GM12878 (cell line): ENCODE measurements at regions not wholly inside any gene's neighbourhood (a gene's known extent, or its start where the extent isn't known, plus 50 kb on each side); places are given as distances from the start of the nearest gene placed in this dataset.

ENCODE experiments used
- ATAC-seq: fragments of 200-7000 bp; cut with Tn5 transposase; 3 replicates; pipeline ENCODE4 v1.9.1; 2020; ENCODE audit warnings: mild to moderate bottlenecking, moderate library complexity
- BruUV-seq: library from RNA; stranded (reverse); fragments of 400-500 nt; replicated peaks from 2 replicates; lab custom pipeline; 2021; lab: Mats Ljungman, UMichigan
- CTCF ChIA-PET: fragments of 300-600 bp; sonication (Branson Sonifier 250); formaldehyde crosslinking; extraction: SDS; loops from one replicate; lab custom pipeline; 2021; ENCODE audit warnings: inconsistent platforms; lab: Yijun Ruan, JAX
- POLR2A ChIA-PET: fragments of 350-600 bp; formaldehyde crosslinking; extraction: SDS; loops from one replicate; lab custom pipeline; 2021; ENCODE audit warnings: inconsistent platforms; lab: Charles Lee
- RAD21 ChIA-PET: fragments of 300-600 bp; sonication (Branson Sonifier 250); formaldehyde crosslinking; loops from one replicate; lab custom pipeline; 2023; ENCODE audit warnings: antibody characterized with exemption; ENCODE audit not compliant: unreplicated experiment; lab: Charles Lee
- SMC1A ChIA-PET: fragments of 300-600 bp; sonication (Branson Sonifier 250); formaldehyde crosslinking; loops from one replicate; lab custom pipeline; 2023; ENCODE audit not compliant: unreplicated experiment, uncharacterized antibody; lab: Charles Lee
- DNase-seq: peaks from one replicate; pipeline ENCODE4 v3.0.0-alpha.2; 2011; ENCODE audit warnings: low read depth, low spot score
- FAIRE-seq: peaks from 3 replicates; lab custom pipeline; 2011; peaks lifted over from hg19 to GRCh38; lab: Jason Lieb, UNC
- H2AFZ ChIP-seq: 2 replicates; pipeline ENCODE4 v1.6.0; 2011; ENCODE audit warnings: low read depth, low read length, control low read depth; ENCODE audit not compliant: control insufficient read depth
- H3K27ac ChIP-seq: 2 replicates; pipeline ENCODE4 v1.5.1; 2011; ENCODE audit warnings: control low read depth; ENCODE audit not compliant: control insufficient read depth, insufficient read depth
- H3K27me3 ChIP-seq, 2 experiments: replicated peaks in 1 of 2; 2 replicates each; pipeline versions ENCODE4 v1.6.0 to v1.6.1; 2011; ENCODE audit warnings: low read length in 1 of 2; ENCODE audit not compliant: control insufficient read depth in 2 of 2, insufficient read depth in 2 of 2
- H3K36me3 ChIP-seq, 2 experiments: 2 replicates each; pipeline ENCODE4 v1.5.1; 2011; ENCODE audit warnings: low read length in 1 of 2; ENCODE audit not compliant: control insufficient read depth in 2 of 2, insufficient read depth in 2 of 2
- H3K4me1 ChIP-seq: 2 replicates; pipeline ENCODE4 v1.6.1; 2011; ENCODE audit warnings: mild to moderate bottlenecking, low read length, moderate library complexity, mixed read lengths; ENCODE audit not compliant: control insufficient read depth, insufficient read depth
- H3K4me2 ChIP-seq: 2 replicates; pipeline ENCODE4 v1.6.0; 2011; ENCODE audit warnings: control low read depth; ENCODE audit not compliant: control insufficient read depth, insufficient read depth
- H3K4me3 ChIP-seq: fragments of 200-600 bp; sonication (generic); 2 replicates; pipeline ENCODE4 v1.5.1; 2016
- H3K79me2 ChIP-seq: 2 replicates; pipeline ENCODE4 v1.6.0; 2011; ENCODE audit warnings: low read length; ENCODE audit not compliant: control insufficient read depth, insufficient read depth
- H3K9ac ChIP-seq: 2 replicates; pipeline ENCODE4 v1.8.0; 2011; ENCODE audit warnings: low read length, control low read depth, mixed read lengths; ENCODE audit not compliant: control insufficient read depth, insufficient read depth
- H3K9me3 ChIP-seq: replicated peaks from 3 replicates; pipeline ENCODE4 v1.5.1; 2011; ENCODE audit warnings: mild to moderate bottlenecking, low read length; ENCODE audit not compliant: control insufficient read depth, insufficient read depth
- H4K20me1 ChIP-seq: 2 replicates; pipeline ENCODE4 v1.6.0; 2011; ENCODE audit not compliant: control insufficient read depth, insufficient read depth
- CBFB ChIP-seq: IDR thresholded peaks from 2 replicates; pipeline ENCODE4 v1.6.1; 2016; ENCODE audit warnings: antibody characterized with exemption, low read depth
- CHD4 ChIP-seq: fragments of 200-600 bp; sonication (generic); IDR thresholded peaks from 2 replicates; pipeline ENCODE4 v1.6.1; 2016; ENCODE audit warnings: mild to moderate bottlenecking
- E4F1 ChIP-seq: fragments of 450-650 bp; IDR thresholded peaks from 2 replicates; pipeline ENCODE4 v1.6.1; 2018; ENCODE audit warnings: borderline replicate concordance, mild to moderate bottlenecking; ENCODE audit not compliant: partially characterized antibody
- FOXM1 ChIP-seq: IDR thresholded peaks from 2 replicates; pipeline ENCODE4 v1.6.1; 2012; ENCODE audit warnings: low read depth, mild to moderate bottlenecking, inconsistent platforms, low read length, moderate library complexity
- GATAD2B ChIP-seq: fragments of 450-650 bp; conservative IDR thresholded peaks from 2 replicates; pipeline ENCODE4 v1.6.1; 2017; ENCODE audit warnings: low read depth, mild to moderate bottlenecking, moderate library complexity
- HDAC6 ChIP-seq: fragments of 200-600 bp; sonication (generic); IDR thresholded peaks from one replicate; pipeline ENCODE4 v1.8.0; 2017; ENCODE audit warnings: antibody characterized with exemption; ENCODE audit not compliant: unreplicated experiment
- IKZF1 ChIP-seq: fragments of 450-650 bp; conservative IDR thresholded peaks from 2 replicates; pipeline ENCODE4 v1.6.1; 2017; ENCODE audit warnings: antibody characterized with exemption, mild to moderate bottlenecking
- KAT2A ChIP-seq: conservative IDR thresholded peaks from 2 replicates; pipeline ENCODE4 v1.6.1; 2011; ENCODE audit warnings: low read depth, low read length; ENCODE audit not compliant: control insufficient read depth
- MEF2A ChIP-seq: IDR thresholded peaks from 2 replicates; pipeline ENCODE4 v1.6.1; 2011; ENCODE audit warnings: low read depth, mild to moderate bottlenecking, low read length, moderate library complexity; ENCODE audit not compliant: insufficient read depth
- MEF2B ChIP-seq: fragments of 450-650 bp; IDR thresholded peaks from 2 replicates; pipeline ENCODE4 v1.6.1; 2018; ENCODE audit warnings: mild to moderate bottlenecking, moderate library complexity; ENCODE audit not compliant: partially characterized antibody, poor library complexity, severe bottlenecking
- PBX3 ChIP-seq: IDR thresholded peaks from 2 replicates; pipeline ENCODE4 v1.6.1; 2011; ENCODE audit warnings: mild to moderate bottlenecking, low read depth, low read length, moderate library complexity; ENCODE audit not compliant: insufficient replicate concordance
- RCOR1 ChIP-seq: conservative IDR thresholded peaks from 2 replicates; pipeline ENCODE4 v1.6.1; 2012; ENCODE audit warnings: low read depth, low read length, improper control_type of control experiment
- RELA ChIP-seq: fragments of 450-650 bp; IDR thresholded peaks from 2 replicates; pipeline ENCODE4 v1.8.0; 2014; ENCODE audit warnings: borderline replicate concordance; ENCODE audit not compliant: partially characterized antibody
- RELB ChIP-seq: fragments of 450-650 bp; IDR thresholded peaks from 2 replicates; pipeline ENCODE4 v1.6.1; 2017; ENCODE audit warnings: low read depth, mild to moderate bottlenecking, moderate library complexity
- ZBTB40 ChIP-seq: fragments of 450-650 bp; IDR thresholded peaks from 2 replicates; pipeline ENCODE4 v1.6.1; 2016; ENCODE audit warnings: mild to moderate bottlenecking, moderate library complexity, borderline replicate concordance
- WGBS: methylation state at CpG from one replicate; pipeline ENCODE4 v1.1.6; 2016; ENCODE audit warnings: low lambda C conversion rate; ENCODE audit not compliant: insufficient replicate concordance, insufficient coverage; ENCODE audit errors: missing lambda C conversion rate; 5-methylcytosine and 5-hydroxymethylcytosine counted together
- in situ Hi-C: fragments of 300-500 bp; cut with MboI; formaldehyde crosslinking; loops from 9 replicates; pipeline ENCODE4 v1.14.3; 2018; ENCODE audit warnings: mixed read lengths
- intact Hi-C: fragments of 100-400 bp; cut with micrococcal nuclease; formaldehyde crosslinking; loops from one replicate; pipeline ENCODE4 v1.14.2; 2022; ENCODE audit not compliant: unreplicated experiment

GRCh38 chr15:47857776-47858167, 140.5 kb downstream of the SEMA6D start:
- SMC1A ChIA-PET, result no interaction called here
- no peak for TF ChIP-seq CBFB
- 0 out of 2 replicates have a peak, but pooled peaks have one; percentile 22 for TF ChIP-seq RELB
- TF ChIP-seq MEF2B, result peak; percentile 44
- no peak for TF ChIP-seq RCOR1
- TF ChIP-seq MEF2A, result 0 out of 2 replicates have a peak, but pooled peaks have one; percentile 50
- TF ChIP-seq KAT2A, result no peak
- TF ChIP-seq FOXM1, result no peak
- TF ChIP-seq IKZF1, result 0 out of 2 replicates have a peak, but pooled peaks have one; percentile 16
- no peak for TF ChIP-seq E4F1
- no peak for TF ChIP-seq HDAC6
- no peak for TF ChIP-seq GATAD2B
- no peak for TF ChIP-seq ZBTB40
- TF ChIP-seq CHD4, result no peak
- TF ChIP-seq RELA, result no peak
- TF ChIP-seq PBX3, result no peak

More at GRCh38 chr15:47857776-47858167, 140.5 kb downstream of the SEMA6D start:
- WGBS, result 4% methylated on average over 3 of the region's 3 CpGs
- POLR2A ChIA-PET, result no interaction called here
- Histone ChIP-seq H3K9me3 (no peaks in the 10 kb centered on the region; the same call in 2 of the 3 replicates), H3K4me1 (no peaks in the 10 kb centered on the region), H3K9ac (no peak overlapping the region), H3K4me3 (no peak overlapping the region), H3K27ac (no peak overlapping the region), H3K27me3 (no peaks in the 10 kb centered on the region), H3K36me3 (no peaks in the 10 kb centered on the region), H4K20me1 (no peaks in the 10 kb centered on the region), H2AFZ (no peak overlapping the region), H3K79me2 (no peaks in the 10 kb centered on the region), H3K4me2 (no peak overlapping the region; the same call in 1 of the 2 replicates)
- peak; percentile 7 for DNase-seq
- ATAC-seq, result peak; percentile 33; the same call in 1 of the 3 replicates
- FAIRE-seq, result no peak
- RAD21 ChIA-PET, result no interaction called here
- no TSS peak for BruUV-seq
- CTCF ChIA-PET, result no interaction called here
- in situ Hi-C loops (no loop called here), intact Hi-C loops (no loop called here)
